Activated CD8-positive, alpha-beta memory T cell treated with anti-CD3 and anti-CD28 coated beads, Interleukin-2, amount 10 ng/mL, durations not matched to agents 7 days and 5 days (primary cell): ENCODE measurements at regions not wholly inside any gene's neighbourhood (a gene's known extent, or its start where the extent isn't known, plus 50 kb on each side); places are given as distances from the start of the nearest gene placed in this dataset.

Experiments used
- ATAC-seq: fragments of 150-1000 bp; cut with Tn5 transposase; one replicate; pipeline ENCODE4 v1.10.0; 2021; ENCODE audit warnings: moderate library complexity
- CTCF ChIA-PET: fragments of 350-600 bp; sonication (Branson Sonifier 250); formaldehyde crosslinking; loops from one replicate; lab custom pipeline; 2021; ENCODE audit warnings: antibody characterized with exemption; lab: Charles Lee
- DNase-seq: peaks from one replicate; pipeline ENCODE4 v3.0.0-alpha.2; 2020
- H3K27ac Mint-ChIP-seq: one replicate; pipeline ENCODE4 v1.8.0; 2021; ENCODE audit warnings: mild to moderate bottlenecking, mixed read lengths
- H3K27me3 Mint-ChIP-seq: one replicate; pipeline ENCODE4 v1.8.0; 2021; ENCODE audit warnings: mixed read lengths
- H3K36me3 Mint-ChIP-seq: one replicate; pipeline ENCODE4 v1.8.0; 2021; ENCODE audit warnings: mild to moderate bottlenecking, mixed read lengths
- H3K4me1 Mint-ChIP-seq: one replicate; pipeline ENCODE4 v1.8.0; 2021; ENCODE audit warnings: mixed read lengths
- H3K4me3 Mint-ChIP-seq: one replicate; pipeline ENCODE4 v1.8.0; 2021; ENCODE audit warnings: mild to moderate bottlenecking, moderate library complexity, mixed read lengths
- H3K9me3 Mint-ChIP-seq: one replicate; pipeline ENCODE4 v1.8.0; 2022; ENCODE audit warnings: low read depth, mixed read lengths

- no peak for ATAC-seq
- Mint-ChIP-seq H3K4me1 (no peaks in the 10 kb centered on the region), H3K27ac (no peak overlapping the region), H3K9me3 (no peaks in the 10 kb centered on the region), H3K27me3 (no peaks in the 10 kb centered on the region), H3K36me3 (no peaks in the 10 kb centered on the region), H3K4me3 (no peak overlapping the region)
- no peak for DNase-seq
- CTCF ChIA-PET = no interaction called here
Measured at GRCh38 chr3:147216143-147216673, 190.1 kb downstream of the ZIC4 start.

GRCh38 chr3:147215660-147216059 lies 190.7 kb downstream of the ZIC4 start:
- H3K4me1 Mint-ChIP-seq = no peaks in the 10 kb centered on the region
- no peak overlapping the region for H3K4me3 Mint-ChIP-seq
- H3K9me3 Mint-ChIP-seq = no peaks in the 10 kb centered on the region
- no peaks in the 10 kb centered on the region for H3K36me3 Mint-ChIP-seq
- DNase-seq (no peak), ATAC-seq (no peak)
- H3K27me3 Mint-ChIP-seq = no peaks in the 10 kb centered on the region
- H3K27ac Mint-ChIP-seq = no peak overlapping the region
- CTCF ChIA-PET = no interaction called here

GRCh38 chr3:147213633-147214032 lies 192.7 kb downstream of the ZIC4 start:
- DNase-seq (no peak), ATAC-seq (no peak)
- no peak overlapping the region for H3K4me3 Mint-ChIP-seq
- no peaks in the 10 kb centered on the region for H3K4me1 Mint-ChIP-seq
- CTCF ChIA-PET = no interaction called here
- H3K27ac Mint-ChIP-seq = no peak overlapping the region
- no peaks in the 10 kb centered on the region for H3K27me3 Mint-ChIP-seq
- H3K9me3 Mint-ChIP-seq = peaks cover 3% of the 10 kb centered on the region
- H3K36me3 Mint-ChIP-seq = no peaks in the 10 kb centered on the region

GRCh38 chr3:147210676-147211075 lies 195.7 kb downstream of the ZIC4 start:
- Mint-ChIP-seq H3K4me1 (no peaks in the 10 kb centered on the region), H3K36me3 (no peaks in the 10 kb centered on the region), H3K27me3 (no peaks in the 10 kb centered on the region), H3K27ac (no peak overlapping the region), H3K9me3 (peaks cover 10% of the 10 kb centered on the region), H3K4me3 (no peak overlapping the region)
- no peak for DNase-seq
- CTCF ChIA-PET = no interaction called here
- no peak for ATAC-seq

- Mint-ChIP-seq H3K4me1 (no peaks in the 10 kb centered on the region), H3K9me3 (peaks cover 2% of the 10 kb centered on the region), H3K27ac (no peak overlapping the region), H3K27me3 (no peaks in the 10 kb centered on the region), H3K36me3 (no peaks in the 10 kb centered on the region), H3K4me3 (no peak overlapping the region)
- CTCF ChIA-PET = no interaction called here
- DNase-seq (no peak), ATAC-seq (no peak)
Measured at GRCh38 chr3:147201086-147201485, 205.3 kb downstream of the ZIC4 start.

- H3K27me3 Mint-ChIP-seq = no peaks in the 10 kb centered on the region
- H3K4me3 Mint-ChIP-seq = no peak overlapping the region
- no peak overlapping the region for H3K27ac Mint-ChIP-seq
- ATAC-seq (no peak), DNase-seq (no peak)
- CTCF ChIA-PET = no interaction called here
- H3K36me3 Mint-ChIP-seq = no peaks in the 10 kb centered on the region
- peaks cover 2% of the 10 kb centered on the region for H3K9me3 Mint-ChIP-seq
- no peaks in the 10 kb centered on the region for H3K4me1 Mint-ChIP-seq
Measured at GRCh38 chr3:147200545-147200944, 205.8 kb downstream of the ZIC4 start.

- CTCF ChIA-PET = no interaction called here
- no peaks in the 10 kb centered on the region for H3K9me3 Mint-ChIP-seq
- DNase-seq (no peak), ATAC-seq (no peak)
- H3K36me3 Mint-ChIP-seq = no peaks in the 10 kb centered on the region
- H3K27ac Mint-ChIP-seq = no peak overlapping the region
- H3K27me3 Mint-ChIP-seq = no peaks in the 10 kb centered on the region
- H3K4me3 Mint-ChIP-seq = no peak overlapping the region
- H3K4me1 Mint-ChIP-seq = no peaks in the 10 kb centered on the region
Measured at GRCh38 chr3:147197739-147198138, 208.6 kb downstream of the ZIC4 start.

GRCh38 chr3:147195887-147196286 lies 210.5 kb downstream of the ZIC4 start:
- Mint-ChIP-seq H3K36me3 (no peaks in the 10 kb centered on the region), H3K9me3 (no peaks in the 10 kb centered on the region), H3K27me3 (no peaks in the 10 kb centered on the region), H3K27ac (no peak overlapping the region), H3K4me3 (no peak overlapping the region), H3K4me1 (no peaks in the 10 kb centered on the region)
- DNase-seq (no peak), ATAC-seq (no peak)
- CTCF ChIA-PET = no interaction called here

GRCh38 chr3:147191795-147192385 lies 214.5 kb downstream of the ZIC4 start:
- Mint-ChIP-seq H3K36me3 (no peaks in the 10 kb centered on the region), H3K27me3 (no peaks in the 10 kb centered on the region), H3K9me3 (no peaks in the 10 kb centered on the region), H3K4me3 (no peak overlapping the region), H3K4me1 (no peaks in the 10 kb centered on the region), H3K27ac (no peak overlapping the region)
- DNase-seq = no peak
- ATAC-seq = no peak
- CTCF ChIA-PET = interaction anchor here (1.2 kb wide), 1 partner anchor 551 kb away, joined by 3 read pairs; no protein-coding TSS in a partner anchor

GRCh38 chr3:147189016-147189415 lies 217.3 kb downstream of the ZIC4 start:
- no peak for DNase-seq
- Mint-ChIP-seq H3K27me3 (no peaks in the 10 kb centered on the region), H3K9me3 (peaks cover 1% of the 10 kb centered on the region), H3K4me1 (no peaks in the 10 kb centered on the region), H3K4me3 (no peak overlapping the region), H3K36me3 (no peaks in the 10 kb centered on the region), H3K27ac (no peak overlapping the region)
- CTCF ChIA-PET = no interaction called here
- no peak for ATAC-seq

GRCh38 chr3:147187687-147188086 lies 218.7 kb downstream of the ZIC4 start:
- Mint-ChIP-seq H3K36me3 (no peaks in the 10 kb centered on the region), H3K9me3 (peaks cover 1% of the 10 kb centered on the region), H3K4me1 (no peaks in the 10 kb centered on the region), H3K27me3 (no peaks in the 10 kb centered on the region), H3K27ac (no peak overlapping the region), H3K4me3 (no peak overlapping the region)
- no peak for DNase-seq
- CTCF ChIA-PET = no interaction called here
- no peak for ATAC-seq

- H3K9me3 Mint-ChIP-seq = peaks cover 1% of the 10 kb centered on the region
- H3K4me3 Mint-ChIP-seq = no peak overlapping the region
- no peaks in the 10 kb centered on the region for H3K4me1 Mint-ChIP-seq
- no peak for ATAC-seq
- DNase-seq = no peak
- no peaks in the 10 kb centered on the region for H3K36me3 Mint-ChIP-seq
- CTCF ChIA-PET = no interaction called here
- H3K27ac Mint-ChIP-seq = no peak overlapping the region
- no peaks in the 10 kb centered on the region for H3K27me3 Mint-ChIP-seq
Measured at GRCh38 chr3:147185781-147186180, 220.6 kb downstream of the ZIC4 start.

GRCh38 chr3:147184794-147185193 lies 221.5 kb downstream of the ZIC4 start:
- Mint-ChIP-seq H3K4me3 (no peak overlapping the region), H3K4me1 (no peaks in the 10 kb centered on the region), H3K27me3 (no peaks in the 10 kb centered on the region), H3K36me3 (no peaks in the 10 kb centered on the region), H3K27ac (no peak overlapping the region), H3K9me3 (peaks cover 1% of the 10 kb centered on the region)
- CTCF ChIA-PET = no interaction called here
- ATAC-seq (no peak), DNase-seq (no peak)

- H3K27ac Mint-ChIP-seq = no peak overlapping the region
Measured at GRCh38 chr3:147173257-147173656, 233.1 kb downstream of the ZIC4 start.

More at GRCh38 chr3:147173257-147173656, 233.1 kb downstream of the ZIC4 start:
- ATAC-seq = no peak
- no peaks in the 10 kb centered on the region for H3K36me3 Mint-ChIP-seq
- CTCF ChIA-PET = no interaction called here
- no peak for DNase-seq
- H3K27me3 Mint-ChIP-seq = no peaks in the 10 kb centered on the region
- H3K4me3 Mint-ChIP-seq = no peak overlapping the region
- H3K4me1 Mint-ChIP-seq = no peaks in the 10 kb centered on the region
- peaks cover 4% of the 10 kb centered on the region for H3K9me3 Mint-ChIP-seq
